Muscle layer of colon (tissue), 2 donors: ENCODE measurements at regions not wholly inside any gene's neighbourhood (a gene's known extent, or its start where the extent isn't known, plus 50 kb on each side); places are given as distances from the start of the nearest gene placed in this dataset.

Experiments
- H3K27ac ChIP-seq: one replicate; pipeline ENCODE4 v1.7.0; 2013; ENCODE audit warnings: low read depth, mild to moderate bottlenecking, low read length, moderate library complexity
- H3K27me3 ChIP-seq, 2 donors: one replicate each; pipeline ENCODE4 v1.7.0; 2013; ENCODE audit warnings: low read length in 2 of 2, mild to moderate bottlenecking in 2 of 2; ENCODE audit not compliant: insufficient read depth in 2 of 2, control insufficient read depth in 1 of 2
- H3K36me3 ChIP-seq: one replicate; pipeline ENCODE4 v1.7.0; 2013; ENCODE audit warnings: mild to moderate bottlenecking, low read length; ENCODE audit not compliant: insufficient read depth
- H3K4me1 ChIP-seq: one replicate; pipeline ENCODE4 v1.7.0; 2013; ENCODE audit warnings: mild to moderate bottlenecking, low read length; ENCODE audit not compliant: insufficient read depth
- H3K4me3 ChIP-seq, 2 donors: one replicate each; pipeline ENCODE4 v1.7.0; 2013; ENCODE audit warnings: low read length in 2 of 2, low read depth in 1 of 2, mild to moderate bottlenecking in 1 of 2, moderate library complexity in 1 of 2
- H3K9ac ChIP-seq: one replicate; pipeline ENCODE4 v1.7.0; 2013; ENCODE audit warnings: low read length
- H3K9me3 ChIP-seq: one replicate; pipeline ENCODE4 v1.7.0; 2013; ENCODE audit warnings: mild to moderate bottlenecking, low read length
- donor health status: abdominal sarcoma.
- donor health status: Adenocarcinoma of cecum.

DNA sequence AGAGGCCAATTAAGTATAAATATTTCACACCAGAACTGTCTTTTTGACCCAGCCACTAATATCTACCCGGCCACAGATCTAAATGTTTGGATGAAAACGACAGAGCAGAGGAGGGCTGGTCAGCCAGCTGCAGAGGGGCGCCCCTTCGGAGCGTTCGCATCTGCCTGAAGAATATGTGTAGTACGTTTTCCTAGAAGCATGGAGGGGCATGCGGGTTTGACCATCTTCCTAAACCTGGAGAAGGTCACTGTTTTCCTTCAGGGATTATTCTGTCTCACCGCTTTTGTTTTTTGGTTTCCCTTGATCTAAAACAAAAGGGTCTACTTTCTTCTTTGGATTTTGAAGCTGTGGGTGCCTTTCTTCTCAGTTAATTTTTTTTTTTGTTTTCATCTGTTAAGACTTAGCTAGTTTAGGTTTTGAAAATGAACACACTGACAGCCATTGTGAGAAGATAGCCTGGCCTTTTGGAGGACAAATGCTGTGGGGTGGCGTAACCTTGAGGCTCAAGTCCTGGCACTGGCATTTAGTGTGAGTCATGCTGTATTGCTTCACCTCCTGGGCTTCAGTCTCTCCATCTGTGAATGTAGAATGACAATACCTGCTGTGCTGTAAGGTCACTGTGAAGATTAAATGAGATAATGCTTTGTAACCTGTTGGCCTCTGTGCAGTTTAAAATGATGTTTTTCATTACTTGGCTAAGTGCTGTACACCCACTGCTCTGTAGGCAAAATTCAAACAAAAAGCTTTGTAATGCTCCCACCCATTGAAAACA is 74.1 kb upstream of the IRF2BP2 start:
- Histone ChIP-seq H3K9ac (no peak overlapping the region), H3K4me3 (no peak overlapping the region), H3K27ac (peak overlapping the region; percentile 27), H3K4me1 (peaks cover 13% of the 10 kb centered on the region), H3K9me3 (no peaks in the 10 kb centered on the region), H3K27me3 (no peaks in the 10 kb centered on the region), H3K36me3 (no peaks in the 10 kb centered on the region)

- Histone ChIP-seq H3K9me3 (no peaks in the 10 kb centered on the region), H3K27me3 (no peaks in the 10 kb centered on the region), H3K36me3 (no peaks in the 10 kb centered on the region), H3K27ac (peak overlapping the region; percentile 27), H3K9ac (no peak overlapping the region), H3K4me1 (peaks cover 13% of the 10 kb centered on the region), H3K4me3 (no peak overlapping the region)
Measured at GRCh38 chr1:234683127-234683860, 73.3 kb upstream of the IRF2BP2 start.

GRCh38 chr1:234681990-234682389 is 72.0 kb upstream of the IRF2BP2 start:
- no peak overlapping the region for H3K27ac ChIP-seq
- no peak overlapping the region for H3K9ac ChIP-seq
- no peaks in the 10 kb centered on the region for H3K9me3 ChIP-seq

GRCh38 chr1:234681065-234681464 is 71.1 kb upstream of the IRF2BP2 start:
- Histone ChIP-seq H3K9ac (no peak overlapping the region), H3K36me3 (no peaks in the 10 kb centered on the region), H3K4me3 (no peak overlapping the region), H3K9me3 (no peaks in the 10 kb centered on the region), H3K27ac (no peak overlapping the region), H3K27me3 (no peaks in the 10 kb centered on the region), H3K4me1 (peaks cover 13% of the 10 kb centered on the region)

More at GRCh38 chr1:234681990-234682389, 72.0 kb upstream of the IRF2BP2 start:
- H3K4me1 ChIP-seq: peaks cover 13% of the 10 kb centered on the region
- no peak overlapping the region for H3K4me3 ChIP-seq
- no peaks in the 10 kb centered on the region for H3K27me3 ChIP-seq
- H3K36me3 ChIP-seq: no peaks in the 10 kb centered on the region

DNA sequence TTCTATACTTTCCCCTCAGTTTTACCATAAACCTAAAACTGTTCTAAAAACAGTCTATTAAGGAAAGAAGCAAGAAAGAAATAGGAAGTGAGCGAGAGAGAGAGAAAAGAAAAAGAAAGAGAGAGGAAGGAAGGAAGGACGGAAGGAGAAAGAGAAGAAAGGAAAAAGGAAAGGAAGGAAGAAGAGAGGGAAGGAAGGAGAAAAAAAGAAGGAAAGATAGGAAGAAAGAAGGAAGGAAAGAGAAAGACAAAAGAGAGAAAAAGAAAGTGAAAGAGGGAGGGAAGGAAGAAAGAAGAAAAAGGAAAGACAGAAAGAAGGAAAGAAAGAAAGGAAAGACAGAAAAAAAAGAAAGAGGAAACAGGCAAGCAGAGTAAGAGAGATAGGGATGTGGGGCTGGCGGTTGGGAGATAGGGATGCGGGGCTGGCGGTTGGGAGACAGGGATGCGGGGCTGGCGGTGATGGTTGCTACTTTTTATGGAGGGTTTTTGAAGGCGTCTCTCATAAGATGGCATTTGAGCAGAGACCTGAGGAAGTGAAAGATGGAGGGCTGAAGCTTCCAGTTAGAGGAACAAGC is 70.4 kb upstream of the IRF2BP2 start:
- Histone ChIP-seq H3K9me3 (no peaks in the 10 kb centered on the region), H3K4me3 (no peak overlapping the region), H3K27ac (no peak overlapping the region), H3K9ac (no peak overlapping the region), H3K27me3 (no peaks in the 10 kb centered on the region), H3K4me1 (peaks cover 19% of the 10 kb centered on the region), H3K36me3 (no peaks in the 10 kb centered on the region)

- Histone ChIP-seq H3K4me1 (peaks cover 8% of the 10 kb centered on the region), H3K36me3 (no peaks in the 10 kb centered on the region), H3K4me3 (peak overlapping the region; percentile 29 to 68), H3K9ac (peak overlapping the region; percentile 55), H3K9me3 (no peaks in the 10 kb centered on the region), H3K27me3 (no peaks in the 10 kb centered on the region), H3K27ac (peak overlapping the region; percentile 59)
Measured at GRCh38 chr1:234676103-234676594, 66.2 kb upstream of the IRF2BP2 start.

DNA sequence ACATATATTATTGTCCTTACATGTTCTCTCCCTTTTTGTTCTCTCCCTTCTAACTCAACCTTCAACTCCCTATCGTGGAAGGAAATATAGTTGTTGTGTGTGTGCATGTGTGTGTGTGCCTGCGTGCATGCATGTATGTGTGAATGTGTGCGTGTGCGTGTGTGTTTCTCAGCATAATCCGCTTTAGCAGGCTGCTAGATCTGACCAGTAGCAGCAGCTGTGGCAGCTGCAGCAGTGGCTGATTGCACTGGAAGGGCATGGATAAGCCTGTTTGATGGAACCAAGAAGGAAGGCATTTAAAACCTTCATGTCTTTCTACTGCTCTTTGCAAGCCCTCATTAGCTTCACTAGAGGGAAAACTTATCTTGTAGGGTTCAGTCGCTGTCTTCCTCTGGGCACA is 65.6 kb upstream of the IRF2BP2 start:
- Histone ChIP-seq H3K36me3 (no peaks in the 10 kb centered on the region), H3K27ac (peak overlapping the region; percentile 59), H3K4me3 (peak overlapping the region in 1 of 2 donors; percentile 68), H3K27me3 (no peaks in the 10 kb centered on the region), H3K9ac (peak overlapping the region; percentile 55), H3K9me3 (no peaks in the 10 kb centered on the region), H3K4me1 (peaks cover 8% of the 10 kb centered on the region)

DNA sequence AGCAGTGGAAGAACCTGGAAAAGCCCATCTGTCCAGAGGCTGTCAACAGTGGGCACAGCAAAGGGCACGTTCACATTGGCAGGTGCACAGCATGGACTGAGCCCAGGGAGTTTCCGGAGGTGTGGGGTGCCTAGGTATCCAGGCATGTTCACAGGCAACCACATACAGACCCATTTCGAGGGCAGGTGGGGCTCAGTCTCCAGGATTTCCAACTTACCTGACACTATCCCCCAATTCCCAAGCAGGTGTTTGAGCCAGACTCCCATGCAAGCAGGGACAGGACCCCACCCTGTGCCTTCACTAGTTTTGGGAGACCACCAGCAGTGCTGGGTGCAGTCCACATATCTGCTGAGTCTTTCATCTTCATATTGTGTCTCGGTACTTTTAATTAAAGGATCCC is 65.0 kb upstream of the IRF2BP2 start:
- H3K4me3 ChIP-seq: no peak overlapping the region
- no peaks in the 10 kb centered on the region for H3K36me3 ChIP-seq
- H3K27ac ChIP-seq: no peak overlapping the region
- peaks cover 8% of the 10 kb centered on the region for H3K4me1 ChIP-seq
- no peaks in the 10 kb centered on the region for H3K27me3 ChIP-seq
- H3K9me3 ChIP-seq: no peaks in the 10 kb centered on the region
- no peak overlapping the region for H3K9ac ChIP-seq

DNA sequence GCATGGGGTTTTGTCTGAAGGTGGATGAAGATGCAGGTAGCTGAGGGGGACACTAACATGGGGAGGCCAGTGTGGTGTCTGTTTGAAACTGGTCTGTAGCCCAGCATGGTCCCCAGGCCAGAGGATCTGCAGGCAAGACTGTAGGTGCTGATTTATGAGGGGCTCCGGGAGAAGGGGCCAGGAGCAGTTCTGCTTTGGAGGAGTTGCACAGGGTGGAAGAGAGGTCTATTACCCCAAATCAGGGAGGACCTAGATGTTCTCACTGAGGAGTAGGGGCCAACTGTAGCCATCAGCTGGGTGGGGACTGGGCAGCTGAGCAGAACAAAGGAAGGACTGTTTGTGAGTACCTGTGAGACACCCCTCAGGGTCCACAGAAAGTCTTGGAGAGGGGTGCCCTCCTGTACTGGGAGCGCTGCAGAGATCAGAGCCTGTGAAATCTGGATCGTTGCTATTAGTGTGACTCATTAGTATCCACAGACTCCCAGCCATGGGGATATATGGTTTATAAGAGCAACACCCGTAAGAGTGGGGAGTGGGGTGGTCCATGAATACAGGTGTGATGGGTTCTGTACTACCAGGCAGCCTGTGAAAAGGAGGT is 64.3 kb upstream of the IRF2BP2 start:
- peaks cover 8% of the 10 kb centered on the region for H3K4me1 ChIP-seq
- no peaks in the 10 kb centered on the region for H3K9me3 ChIP-seq
- no peaks in the 10 kb centered on the region for H3K36me3 ChIP-seq
- H3K27ac ChIP-seq: no peak overlapping the region
- H3K9ac ChIP-seq: no peak overlapping the region
- no peak overlapping the region for H3K4me3 ChIP-seq
- H3K27me3 ChIP-seq: no peaks in the 10 kb centered on the region

DNA sequence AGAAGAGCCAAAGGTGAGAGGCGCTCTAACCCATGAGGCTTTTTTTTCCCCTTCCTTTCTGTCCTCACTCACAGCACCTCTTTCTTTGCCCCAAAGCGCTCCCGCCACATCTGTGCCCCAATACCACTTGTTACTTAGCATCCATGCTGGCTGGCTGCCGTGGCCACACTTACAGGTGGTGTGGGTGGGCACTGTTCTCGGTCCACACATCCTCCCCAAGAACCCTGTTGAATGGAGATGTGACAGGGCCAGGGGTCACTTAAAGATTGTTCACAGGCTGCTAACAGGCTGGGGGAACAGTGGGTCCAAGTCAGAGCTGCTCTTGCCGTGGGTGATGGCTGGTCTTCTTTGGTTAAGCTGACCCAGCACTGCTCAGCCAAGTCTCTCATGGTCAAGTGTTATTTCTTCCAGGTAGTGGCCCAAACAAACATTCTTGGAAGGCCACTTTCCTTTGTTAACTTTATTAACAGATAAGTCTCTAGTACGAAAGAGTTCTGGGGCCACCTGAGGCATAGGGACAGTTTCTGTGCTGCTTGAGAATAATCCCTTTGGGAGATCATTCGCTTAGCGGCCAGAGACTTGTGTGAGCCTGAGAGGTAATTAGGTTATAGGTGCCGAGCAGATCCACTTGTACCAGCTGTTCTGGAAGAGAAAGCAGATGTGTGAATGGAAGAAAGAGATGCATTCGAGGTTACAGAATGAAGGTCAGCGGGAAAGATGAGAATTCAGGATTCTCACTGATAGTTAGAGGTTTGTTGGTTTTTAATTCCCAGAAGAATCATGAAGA is 62.6 kb upstream of the IRF2BP2 start:
- Histone ChIP-seq H3K4me1 (peaks cover 8% of the 10 kb centered on the region), H3K4me3 (no peak overlapping the region), H3K27me3 (no peaks in the 10 kb centered on the region), H3K36me3 (no peaks in the 10 kb centered on the region), H3K27ac (no peak overlapping the region), H3K9me3 (no peaks in the 10 kb centered on the region), H3K9ac (no peak overlapping the region)
